Tibial artery (tissue), 4 donors: ENCODE measurements at regions not wholly inside any gene's neighbourhood (a gene's known extent, or its start where the extent isn't known, plus 50 kb on each side); places are given as distances from the start of the nearest gene placed in this dataset.
A peak's percentile ranks its signal among the peaks of the same experiment; 100 is the strongest.

ENCODE experiments used
- DNase-seq, 2 donors: peaks; one replicate each; pipeline ENCODE4 v3.0.0-alpha.2; 2019
- H3K27ac ChIP-seq, 2 donors: fragments of 200-600 bp; sonication (generic) in 1 of 2; 1 replicate in 1 of 2; 2 replicates in 1 of 2; pipeline ENCODE4 v1.5.1; 2018 to 2019; ENCODE audit warnings: mild to moderate bottlenecking in 1 of 2
- H3K27me3 ChIP-seq, 2 donors: fragments of 200-600 bp; sonication (generic) in 1 of 2; one replicate each; pipeline versions ENCODE4 v1.5.1 to v1.6.0; 2016 to 2019
- H3K36me3 ChIP-seq, 3 donors: fragments of 200-600 bp; sonication (generic) in 2 of 3; one replicate each; pipeline ENCODE4 v1.5.1; 2016 to 2019; ENCODE audit warnings: mild to moderate bottlenecking in 2 of 3
- H3K4me1 ChIP-seq, 4 donors: fragments of 200-600 bp; sonication (generic) in 2 of 4; 1 replicate in 3 of 4; 2 replicates in 1 of 4; pipeline ENCODE4 v1.5.1; 2016 to 2019
- H3K4me3 ChIP-seq, 2 donors: fragments of 200-600 bp; sonication (generic) in 1 of 2; 1 replicate in 1 of 2; 2 replicates in 1 of 2; pipeline ENCODE4 v1.5.1; 2018 to 2019; ENCODE audit warnings: mild to moderate bottlenecking in 2 of 2
- H3K9me3 ChIP-seq, 3 donors: fragments of 200-600 bp; sonication (generic) in 1 of 3; one replicate each; pipeline ENCODE4 v1.5.1; 2016 to 2019
- intact Hi-C: fragments of 100-400 bp; cut with DNase I; formaldehyde crosslinking; loops from one replicate; pipeline ENCODE4 v1.15.0; 2023; ENCODE audit warnings: low total_unique reads
- TF ChIP-seq, protein P1 (sequence below), 2 experiments: fragments of 200-600 bp in 1 of 2; fragments of 450-650 bp in 1 of 2; IDR thresholded peaks; one replicate each; pipeline ENCODE4 v1.5.1; 2017 to 2019; ENCODE audit warnings: antibody characterized with exemption in 2 of 2, mild to moderate bottlenecking in 1 of 2, moderate library complexity in 1 of 2

- no peaks in the 10 kb centered on the region for H3K9me3 ChIP-seq
- H3K36me3 ChIP-seq = no peaks in the 10 kb centered on the region
- TF ChIP-seq, protein P1, sequence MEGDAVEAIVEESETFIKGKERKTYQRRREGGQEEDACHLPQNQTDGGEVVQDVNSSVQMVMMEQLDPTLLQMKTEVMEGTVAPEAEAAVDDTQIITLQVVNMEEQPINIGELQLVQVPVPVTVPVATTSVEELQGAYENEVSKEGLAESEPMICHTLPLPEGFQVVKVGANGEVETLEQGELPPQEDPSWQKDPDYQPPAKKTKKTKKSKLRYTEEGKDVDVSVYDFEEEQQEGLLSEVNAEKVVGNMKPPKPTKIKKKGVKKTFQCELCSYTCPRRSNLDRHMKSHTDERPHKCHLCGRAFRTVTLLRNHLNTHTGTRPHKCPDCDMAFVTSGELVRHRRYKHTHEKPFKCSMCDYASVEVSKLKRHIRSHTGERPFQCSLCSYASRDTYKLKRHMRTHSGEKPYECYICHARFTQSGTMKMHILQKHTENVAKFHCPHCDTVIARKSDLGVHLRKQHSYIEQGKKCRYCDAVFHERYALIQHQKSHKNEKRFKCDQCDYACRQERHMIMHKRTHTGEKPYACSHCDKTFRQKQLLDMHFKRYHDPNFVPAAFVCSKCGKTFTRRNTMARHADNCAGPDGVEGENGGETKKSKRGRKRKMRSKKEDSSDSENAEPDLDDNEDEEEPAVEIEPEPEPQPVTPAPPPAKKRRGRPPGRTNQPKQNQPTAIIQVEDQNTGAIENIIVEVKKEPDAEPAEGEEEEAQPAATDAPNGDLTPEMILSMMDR (IDR thresholded peaks at IDR 0.05) = no peak
- H3K27me3 ChIP-seq = no peaks in the 10 kb centered on the region
- no peak overlapping the region for H3K4me3 ChIP-seq
- intact Hi-C loops = no loop called here
- DNase-seq = no peak
- H3K4me1 ChIP-seq = peaks cover 0 to 83% (median 50%) of the 10 kb centered on the region in 4 donors
- H3K27ac ChIP-seq = peak overlapping the region; percentile 63 to 67
Measured at GRCh38 chr1:201746156-201746555, 82.8 kb upstream of the IPO9 start.

- TF ChIP-seq, protein P1 (IDR thresholded peaks at IDR 0.05) = no peak
- intact Hi-C loops = no loop called here
- Histone ChIP-seq H3K27me3 (no peaks in the 10 kb centered on the region), H3K27ac (peak overlapping the region; percentile 63 to 67), H3K9me3 (no peaks in the 10 kb centered on the region), H3K4me3 (no peak overlapping the region), H3K4me1 (peaks cover 0 to 83% (median 42%) of the 10 kb centered on the region in 4 donors), H3K36me3 (no peaks in the 10 kb centered on the region)
- no peak for DNase-seq
Measured at GRCh38 chr1:201747261-201747660, 81.7 kb upstream of the IPO9 start.

DNA sequence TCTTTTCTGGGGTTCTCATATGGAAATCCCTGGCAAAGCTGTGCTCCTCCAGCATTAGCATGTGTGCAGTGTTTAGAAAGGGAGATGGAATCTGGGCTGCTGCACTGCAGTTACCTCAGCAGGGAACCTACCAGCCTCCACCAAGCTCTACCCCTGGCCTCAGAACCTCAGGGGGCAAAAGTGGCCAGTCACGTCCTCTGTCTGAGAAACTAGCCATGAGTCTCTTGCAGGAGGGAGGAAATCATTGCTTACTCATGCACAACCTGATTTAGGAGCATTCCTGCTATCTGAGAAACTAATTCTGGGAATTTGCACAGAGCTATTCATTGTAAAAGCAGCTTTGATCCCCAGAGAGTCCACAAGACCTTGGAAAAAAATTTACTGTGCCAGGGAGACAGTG, 80.6 kb upstream of the IPO9 start:
- H3K4me1 ChIP-seq = peaks cover 0 to 84% (median 42%) of the 10 kb centered on the region in 4 donors
- intact Hi-C loops = no loop called here
- H3K36me3 ChIP-seq = no peaks in the 10 kb centered on the region
- DNase-seq = peak in 1 of 2 donors; percentile 78
- TF ChIP-seq, protein P1 (IDR thresholded peaks at IDR 0.05) = no peak
- H3K27ac ChIP-seq = peak overlapping the region; percentile 63 to 67
- H3K27me3 ChIP-seq = no peaks in the 10 kb centered on the region
- H3K9me3 ChIP-seq = no peaks in the 10 kb centered on the region
- no peak overlapping the region for H3K4me3 ChIP-seq

GRCh38 chr1:201749059-201749690, 79.8 kb upstream of the IPO9 start:
- Histone ChIP-seq H3K27ac (peak overlapping the region; percentile 63 to 67), H3K4me1 (peaks cover 0 to 93% (median 47%) of the 10 kb centered on the region in 4 donors), H3K27me3 (no peaks in the 10 kb centered on the region), H3K9me3 (no peaks in the 10 kb centered on the region), H3K36me3 (no peaks in the 10 kb centered on the region), H3K4me3 (no peak overlapping the region)
- TF ChIP-seq, protein P1 (IDR thresholded peaks at IDR 0.05) = no peak
- intact Hi-C loops = no loop called here
- no peak for DNase-seq

- DNase-seq = no peak
- H3K36me3 ChIP-seq = no peaks in the 10 kb centered on the region
- no peaks in the 10 kb centered on the region for H3K9me3 ChIP-seq
- intact Hi-C loops = no loop called here
- no peak overlapping the region for H3K4me3 ChIP-seq
- TF ChIP-seq, protein P1 (IDR thresholded peaks at IDR 0.05) = no peak
- peak overlapping the region; percentile 63 to 75 for H3K27ac ChIP-seq
- H3K27me3 ChIP-seq = no peaks in the 10 kb centered on the region
- H3K4me1 ChIP-seq = peaks cover 0 to 94% (median 52%) of the 10 kb centered on the region in 4 donors
Measured at GRCh38 chr1:201750120-201750519, 78.8 kb upstream of the IPO9 start.
